PC-9 (cell line): ENCODE measurements at regions not wholly inside any gene's neighbourhood (a gene's known extent, or its start where the extent isn't known, plus 50 kb on each side); places are given as distances from the start of the nearest gene placed in this dataset.

Experiments
- BruUV-seq: library from RNA; stranded (reverse); fragments of 400-500 nt; replicated peaks from 2 replicates; lab custom pipeline; 2021; lab: Mats Ljungman, UMichigan
- CTCF ChIA-PET: fragments of 300-600 bp; sonication (Branson Sonifier 250); formaldehyde crosslinking; loops from one replicate; lab custom pipeline; 2022; ENCODE audit warnings: antibody characterized with exemption; lab: Charles Lee
- POLR2A ChIA-PET: fragments of 300-600 bp; sonication (Branson Sonifier 250); formaldehyde crosslinking; loops from one replicate; lab custom pipeline; 2022; ENCODE audit warnings: antibody characterized with exemption; ENCODE audit not compliant: unreplicated experiment; lab: Charles Lee
- DNase-seq, 2 experiments: peaks; one replicate each; pipeline versions ENCODE4 v3.0.0 to v3.0.0-alpha.2; 2015 to 2022; ENCODE audit warnings: mixed read lengths in 1 of 2
- H2AFZ ChIP-seq: fragments of 200-600 bp; sonication (generic); 2 replicates; pipeline ENCODE4 v1.8.1; 2017; ENCODE audit warnings: antibody characterized with exemption
- H3F3A ChIP-seq: fragments of 200-600 bp; sonication (generic); 2 replicates; pipeline ENCODE4 v1.8.1; 2017; ENCODE audit warnings: antibody characterized with exemption, mild to moderate bottlenecking, low read depth; ENCODE audit not compliant: insufficient read depth
- H3K27ac ChIP-seq: fragments of 200-600 bp; sonication (generic); 2 replicates; pipeline ENCODE4 v1.6.1; 2016; ENCODE audit warnings: mixed run types
- H3K27me3 ChIP-seq: fragments of 200-600 bp; sonication (generic); 2 replicates; pipeline ENCODE4 v1.6.1; 2016; ENCODE audit warnings: low read depth, mixed run types; ENCODE audit not compliant: insufficient read depth
- H3K36me3 ChIP-seq: fragments of 200-600 bp; sonication (generic); 2 replicates; pipeline ENCODE4 v1.6.1; 2016; ENCODE audit warnings: low read depth, mixed run types
- H3K4me1 ChIP-seq: fragments of 200-600 bp; sonication (generic); replicated peaks from 2 replicates; pipeline ENCODE4 v1.6.1; 2016; ENCODE audit warnings: mixed run types; ENCODE audit not compliant: insufficient read depth
- H3K4me2 ChIP-seq: fragments of 200-600 bp; sonication (generic); 2 replicates; pipeline ENCODE4 v1.6.1; 2017; ENCODE audit warnings: mixed run types
- H3K4me3 ChIP-seq: fragments of 200-600 bp; sonication (generic); 2 replicates; pipeline ENCODE4 v1.6.1; 2016; ENCODE audit warnings: mixed run types
- H3K79me2 ChIP-seq: fragments of 200-600 bp; sonication (generic); 2 replicates; pipeline ENCODE4 v1.6.1; 2017; ENCODE audit warnings: low read depth, mixed run types
- H3K9me2 ChIP-seq: fragments of 200-600 bp; sonication (generic); 2 replicates; pipeline ENCODE4 v1.8.1; 2017; ENCODE audit warnings: mild to moderate bottlenecking; ENCODE audit not compliant: insufficient read depth
- H3K9me3 ChIP-seq: fragments of 200-600 bp; sonication (generic); 2 replicates; pipeline ENCODE4 v1.8.1; 2016; ENCODE audit warnings: low read depth; ENCODE audit not compliant: insufficient read depth
- H4K20me1 ChIP-seq: fragments of 200-600 bp; sonication (generic); 2 replicates; pipeline ENCODE4 v1.8.1; 2017; ENCODE audit not compliant: insufficient read depth
- CTCF ChIP-seq: fragments of 200-600 bp; sonication (generic); conservative IDR thresholded peaks from 2 replicates; pipeline ENCODE4 v1.6.1; 2017; ENCODE audit warnings: mixed run types, antibody characterized with exemption, mild to moderate bottlenecking, moderate library complexity
- EZH2 ChIP-seq: fragments of 200-600 bp; sonication (generic); IDR thresholded peaks from 2 replicates; pipeline ENCODE4 v1.8.0; 2017; ENCODE audit warnings: antibody characterized with exemption, low read depth
- intact Hi-C: fragments of 100-400 bp; cut with micrococcal nuclease; formaldehyde crosslinking; loops from one replicate; pipeline ENCODE4 v1.10.0; 2022; ENCODE audit not compliant: unreplicated experiment

GRCh38 chr7:46285878-46286277 lies 364.8 kb upstream of the IGFBP3 start:
- ChIA-PET POLR2A (no interaction called here), CTCF (no interaction called here)
- H3K9me2 ChIP-seq, result no peaks in the 10 kb centered on the region
- H3K4me2 ChIP-seq, result no peak overlapping the region
- H3F3A ChIP-seq, result peaks cover 5% of the 10 kb centered on the region
- no TSS peak for BruUV-seq
- no peak overlapping the region for H3K4me3 ChIP-seq
- H3K36me3 ChIP-seq, result no peaks in the 10 kb centered on the region
- H4K20me1 ChIP-seq, result no peaks in the 10 kb centered on the region
- H3K79me2 ChIP-seq, result no peaks in the 10 kb centered on the region
- intact Hi-C loops, result loop anchor here (10.0 kb wide), 1 partner anchor 259 kb away; no protein-coding TSS in a partner anchor
- H3K27ac ChIP-seq, result no peak overlapping the region
- H2AFZ ChIP-seq, result no peak overlapping the region
- H3K4me1 ChIP-seq, result peaks cover 33% of the 10 kb centered on the region
- no peaks in the 10 kb centered on the region for H3K9me3 ChIP-seq
- H3K27me3 ChIP-seq, result no peaks in the 10 kb centered on the region
- no peak for DNase-seq
- TF ChIP-seq CTCF, result no peak
- TF ChIP-seq EZH2, result no peak

- H3K9me2 ChIP-seq, result no peaks in the 10 kb centered on the region
- no peak overlapping the region for H3K4me3 ChIP-seq
- TF ChIP-seq CTCF, result no peak
- peaks cover 9% of the 10 kb centered on the region for H3F3A ChIP-seq
- CTCF ChIA-PET, result no interaction called here
- intact Hi-C loops, result loop anchor here (10.0 kb wide), 1 partner anchor 261 kb away; no protein-coding TSS in a partner anchor
- H3K27me3 ChIP-seq, result no peaks in the 10 kb centered on the region
- DNase-seq, result no peak
- H2AFZ ChIP-seq, result no peak overlapping the region
- POLR2A ChIA-PET, result no interaction called here
- no peaks in the 10 kb centered on the region for H3K36me3 ChIP-seq
- no TSS peak for BruUV-seq
- H3K9me3 ChIP-seq, result no peaks in the 10 kb centered on the region
- no peak overlapping the region for H3K27ac ChIP-seq
- no peaks in the 10 kb centered on the region for H3K79me2 ChIP-seq
- no peaks in the 10 kb centered on the region for H4K20me1 ChIP-seq
- H3K4me1 ChIP-seq, result peaks cover 31% of the 10 kb centered on the region
- H3K4me2 ChIP-seq, result no peak overlapping the region
These were observed 362.8 kb upstream of the IGFBP3 start for GRCh38 chr7:46283852-46284251.

- H3K4me2 ChIP-seq, result peak overlapping the region; percentile 17
- peak overlapping the region; percentile 83 for H3K27ac ChIP-seq
- no peaks in the 10 kb centered on the region for H4K20me1 ChIP-seq
- DNase-seq, result no peak
- POLR2A ChIA-PET, result interaction anchor here (0.6 kb wide), 3 partner anchors 209 to 361 kb away, joined by 5 to 15 read pairs (median 8); no protein-coding TSS in a partner anchor
- no peak overlapping the region for H3K4me3 ChIP-seq
- no peak for TF ChIP-seq CTCF
- TF ChIP-seq EZH2, result no peak
- no peaks in the 10 kb centered on the region; the same call in 1 of the 2 replicates for H3K9me3 ChIP-seq
- intact Hi-C loops, result loop anchor here (10.0 kb wide), 1 partner anchor 263 kb away; no protein-coding TSS in a partner anchor
- no TSS peak for BruUV-seq
- CTCF ChIA-PET, result interaction anchor here (0.5 to 0.6 kb wide), 3 partner anchors 37 to 393 kb away, joined by 4 to 9 read pairs (median 8); no protein-coding TSS in a partner anchor
- no peaks in the 10 kb centered on the region for H3K27me3 ChIP-seq
- peaks cover 9% of the 10 kb centered on the region for H3F3A ChIP-seq
- peaks cover 31% of the 10 kb centered on the region for H3K4me1 ChIP-seq
- no peaks in the 10 kb centered on the region for H3K9me2 ChIP-seq
- peak overlapping the region; percentile 66; the same call in 1 of the 2 replicates for H2AFZ ChIP-seq
- no peaks in the 10 kb centered on the region for H3K36me3 ChIP-seq
- no peaks in the 10 kb centered on the region for H3K79me2 ChIP-seq
These were observed 361.1 kb upstream of the IGFBP3 start for GRCh38 chr7:46282155-46282554.
